Parathyroid adenoma (tissue), 2 donors: ENCODE measurements at regions not wholly inside any gene's neighbourhood (a gene's known extent, or its start where the extent isn't known, plus 50 kb on each side); places are given as distances from the start of the nearest gene placed in this dataset.

ENCODE experiments used
- H2AFZ ChIP-seq: fragments of 300-600 bp; sonication (generic); one replicate; pipeline ENCODE4 v1.7.0; 2017; ENCODE audit warnings: antibody characterized with exemption, mild to moderate bottlenecking
- H3K27ac ChIP-seq: fragments of 300-600 bp; sonication (generic); one replicate; pipeline ENCODE4 v1.7.0; 2017
- H3K27me3 ChIP-seq: fragments of 300-600 bp; sonication (generic); one replicate; pipeline ENCODE4 v1.7.0; 2017; ENCODE audit warnings: low read length; ENCODE audit not compliant: control insufficient read depth, insufficient read depth
- H3K36me3 ChIP-seq: fragments of 300-600 bp; sonication (generic); one replicate; pipeline ENCODE4 v1.7.0; 2017; ENCODE audit warnings: low read length; ENCODE audit not compliant: control insufficient read depth, insufficient read depth
- H3K4me1 ChIP-seq: fragments of 300-600 bp; sonication (generic); one replicate; pipeline ENCODE4 v1.7.0; 2017; ENCODE audit warnings: control low read depth
- H3K4me2 ChIP-seq: fragments of 300-600 bp; sonication (generic); one replicate; pipeline ENCODE4 v1.7.0; 2017; ENCODE audit warnings: low read length
- H3K4me3 ChIP-seq: fragments of 300-600 bp; sonication (generic); one replicate; pipeline ENCODE4 v1.7.0; 2017; ENCODE audit warnings: low read depth, low read length
- H3K79me2 ChIP-seq: fragments of 300-600 bp; sonication (generic); one replicate; pipeline ENCODE4 v1.7.0; 2017; ENCODE audit warnings: control low read depth
- H3K9ac ChIP-seq: fragments of 300-600 bp; sonication (generic); one replicate; pipeline ENCODE4 v1.7.0; 2017; ENCODE audit warnings: mild to moderate bottlenecking
- H3K9me3 ChIP-seq: fragments of 300-600 bp; sonication (generic); one replicate; pipeline ENCODE4 v1.7.0; 2017; ENCODE audit warnings: low read length; ENCODE audit not compliant: control insufficient read depth
- TF ChIP-seq, protein P1 (sequence below): fragments of 300-600 bp; sonication (generic); IDR thresholded peaks from one replicate; pipeline ENCODE4 v1.7.0; 2017; ENCODE audit warnings: antibody characterized with exemption, mild to moderate bottlenecking
- donor health status: primary hyperparathyroidism.

- H3K27me3 ChIP-seq: no peaks in the 10 kb centered on the region
- no peak overlapping the region for H2AFZ ChIP-seq
- H3K36me3 ChIP-seq: no peaks in the 10 kb centered on the region
- TF ChIP-seq, protein P1, sequence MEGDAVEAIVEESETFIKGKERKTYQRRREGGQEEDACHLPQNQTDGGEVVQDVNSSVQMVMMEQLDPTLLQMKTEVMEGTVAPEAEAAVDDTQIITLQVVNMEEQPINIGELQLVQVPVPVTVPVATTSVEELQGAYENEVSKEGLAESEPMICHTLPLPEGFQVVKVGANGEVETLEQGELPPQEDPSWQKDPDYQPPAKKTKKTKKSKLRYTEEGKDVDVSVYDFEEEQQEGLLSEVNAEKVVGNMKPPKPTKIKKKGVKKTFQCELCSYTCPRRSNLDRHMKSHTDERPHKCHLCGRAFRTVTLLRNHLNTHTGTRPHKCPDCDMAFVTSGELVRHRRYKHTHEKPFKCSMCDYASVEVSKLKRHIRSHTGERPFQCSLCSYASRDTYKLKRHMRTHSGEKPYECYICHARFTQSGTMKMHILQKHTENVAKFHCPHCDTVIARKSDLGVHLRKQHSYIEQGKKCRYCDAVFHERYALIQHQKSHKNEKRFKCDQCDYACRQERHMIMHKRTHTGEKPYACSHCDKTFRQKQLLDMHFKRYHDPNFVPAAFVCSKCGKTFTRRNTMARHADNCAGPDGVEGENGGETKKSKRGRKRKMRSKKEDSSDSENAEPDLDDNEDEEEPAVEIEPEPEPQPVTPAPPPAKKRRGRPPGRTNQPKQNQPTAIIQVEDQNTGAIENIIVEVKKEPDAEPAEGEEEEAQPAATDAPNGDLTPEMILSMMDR: no peak
- H3K27ac ChIP-seq: no peak overlapping the region
- no peak overlapping the region for H3K9ac ChIP-seq
- no peak overlapping the region for H3K4me2 ChIP-seq
- H3K4me1 ChIP-seq: no peaks in the 10 kb centered on the region
- H3K9me3 ChIP-seq: no peaks in the 10 kb centered on the region
- H3K4me3 ChIP-seq: no peak overlapping the region
- H3K79me2 ChIP-seq: no peaks in the 10 kb centered on the region
Measured at GRCh38 chr3:146781059-146781458, 175.9 kb upstream of the PLSCR5 start.

DNA sequence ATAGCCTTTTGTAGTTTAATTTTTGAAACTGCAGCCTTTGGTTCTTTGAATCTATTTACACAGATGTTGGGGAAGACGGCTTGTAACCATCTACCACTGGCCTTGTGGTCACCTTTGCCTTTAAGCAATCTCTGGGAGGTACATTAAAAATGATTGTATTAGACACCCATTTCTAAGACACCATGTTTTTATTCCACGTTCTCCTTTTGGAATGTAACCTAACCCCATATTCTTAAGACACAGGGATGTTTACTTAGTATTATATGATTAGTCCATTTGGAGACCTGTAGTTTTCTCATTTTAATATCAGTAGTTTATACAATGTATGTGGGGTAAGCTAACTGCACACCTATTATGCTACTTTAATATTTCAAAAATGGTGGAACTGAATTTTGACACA, 175.1 kb upstream of the PLSCR5 start:
- H3K4me2 ChIP-seq: no peak overlapping the region
- H3K36me3 ChIP-seq: no peaks in the 10 kb centered on the region
- H3K27me3 ChIP-seq: no peaks in the 10 kb centered on the region
- H3K27ac ChIP-seq: no peak overlapping the region
- H3K79me2 ChIP-seq: no peaks in the 10 kb centered on the region
- no peak overlapping the region for H3K4me3 ChIP-seq
- H3K9ac ChIP-seq: no peak overlapping the region
- H2AFZ ChIP-seq: no peak overlapping the region
- H3K9me3 ChIP-seq: no peaks in the 10 kb centered on the region
- H3K4me1 ChIP-seq: no peaks in the 10 kb centered on the region
- TF ChIP-seq, protein P1: no peak

DNA sequence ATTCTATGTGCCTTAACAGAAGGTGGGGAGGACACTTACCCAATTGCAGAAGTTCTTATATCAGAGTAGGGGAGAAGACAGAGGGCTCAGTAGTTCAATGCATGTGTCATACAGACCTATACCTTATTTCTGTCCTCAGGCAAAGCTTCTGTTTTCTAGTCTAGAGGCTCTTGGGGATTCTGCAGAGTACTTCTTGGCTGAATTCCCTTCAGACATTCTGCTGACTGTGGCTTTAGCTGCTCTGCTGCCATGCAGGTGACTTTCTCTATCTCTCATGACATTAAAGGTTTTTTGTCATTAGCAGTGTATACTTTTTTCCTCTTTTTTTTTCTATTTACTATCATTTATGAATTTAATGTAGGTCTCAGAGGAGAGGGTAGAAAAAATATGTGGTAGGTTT, 172.8 kb upstream of the PLSCR5 start:
- Histone ChIP-seq H3K4me3 (no peak overlapping the region), H3K9me3 (no peaks in the 10 kb centered on the region), H3K4me1 (no peaks in the 10 kb centered on the region), H3K27me3 (no peaks in the 10 kb centered on the region), H3K27ac (no peak overlapping the region), H3K36me3 (no peaks in the 10 kb centered on the region), H2AFZ (no peak overlapping the region), H3K79me2 (no peaks in the 10 kb centered on the region), H3K4me2 (no peak overlapping the region), H3K9ac (no peak overlapping the region)
- TF ChIP-seq, protein P1: no peak

- Histone ChIP-seq H3K4me2 (no peak overlapping the region), H3K4me3 (no peak overlapping the region), H3K36me3 (no peaks in the 10 kb centered on the region), H2AFZ (no peak overlapping the region), H3K27ac (no peak overlapping the region), H3K4me1 (no peaks in the 10 kb centered on the region), H3K9me3 (no peaks in the 10 kb centered on the region), H3K27me3 (no peaks in the 10 kb centered on the region), H3K79me2 (no peaks in the 10 kb centered on the region), H3K9ac (no peak overlapping the region)
- TF ChIP-seq, protein P1: no peak
Measured at GRCh38 chr3:146772211-146772743, 167.1 kb upstream of the PLSCR5 start.

GRCh38 chr3:146770881-146771280, 165.7 kb upstream of the PLSCR5 start:
- Histone ChIP-seq H3K9ac (no peak overlapping the region), H3K4me2 (no peak overlapping the region), H3K27ac (no peak overlapping the region), H2AFZ (no peak overlapping the region), H3K36me3 (no peaks in the 10 kb centered on the region), H3K4me1 (no peaks in the 10 kb centered on the region), H3K4me3 (no peak overlapping the region), H3K79me2 (no peaks in the 10 kb centered on the region), H3K27me3 (no peaks in the 10 kb centered on the region), H3K9me3 (no peaks in the 10 kb centered on the region)
- TF ChIP-seq, protein P1: no peak
